IMR-90 (cell line): ENCODE measurements at regions not wholly inside any gene's neighbourhood (a gene's known extent, or its start where the extent isn't known, plus 50 kb on each side); places are given as distances from the start of the nearest gene placed in this dataset.

ENCODE experiments used
- ATAC-seq: fragments of 200-7000 bp; cut with Tn5 transposase; 2 replicates; pipeline ENCODE4 v1.9.1; 2020; ENCODE audit warnings: low read depth, mild to moderate bottlenecking, moderate library complexity
- BruUV-seq: library from RNA; stranded (reverse); fragments of 400-500 nt; replicated peaks from 2 replicates; lab custom pipeline; 2021; lab: Mats Ljungman, UMichigan
- CTCF ChIA-PET: fragments of 300-600 bp; formaldehyde crosslinking; extraction: SDS; loops from one replicate; lab custom pipeline; 2021; ENCODE audit warnings: antibody characterized with exemption; lab: Yijun Ruan, JAX
- POLR2A ChIA-PET: fragments of 300-600 bp; sonication (Branson Sonifier 250); formaldehyde crosslinking; loops from one replicate; lab custom pipeline; 2022; ENCODE audit warnings: antibody characterized with exemption; ENCODE audit not compliant: unreplicated experiment; lab: Charles Lee
- DNase-seq: peaks from one replicate; pipeline ENCODE4 v3.0.0; 2013
- H2AFZ ChIP-seq: replicated peaks from 2 replicates; pipeline ENCODE3; 2013; ENCODE audit warnings: low read length, mild to moderate bottlenecking; ENCODE audit not compliant: poor library complexity
- H2AK5ac ChIP-seq: 2 replicates; pipeline ENCODE4 v1.6.1; 2013; ENCODE audit warnings: low read depth, low read length, inconsistent platforms
- H2AK9ac ChIP-seq: replicated peaks from 2 replicates; pipeline ENCODE3; 2013; ENCODE audit warnings: mild to moderate bottlenecking, low read depth, low read length, moderate library complexity; ENCODE audit not compliant: poor library complexity
- H2BK120ac ChIP-seq: 2 replicates; pipeline ENCODE4 v1.6.1; 2013; ENCODE audit warnings: low read depth, low read length, inconsistent platforms
- H2BK15ac ChIP-seq: 3 replicates; pipeline ENCODE4 v1.6.1; 2013; ENCODE audit warnings: low read depth, low read length, inconsistent platforms
- H2BK20ac ChIP-seq: 2 replicates; pipeline ENCODE4 v1.6.1; 2013; ENCODE audit warnings: low read depth, mild to moderate bottlenecking, inconsistent platforms, low read length, moderate library complexity
- H2BK5ac ChIP-seq: 2 replicates; pipeline ENCODE4 v1.6.1; 2013; ENCODE audit warnings: mild to moderate bottlenecking, low read depth, low read length, inconsistent platforms; ENCODE audit not compliant: poor library complexity, severe bottlenecking
- H3K14ac ChIP-seq: replicated peaks from 2 replicates; pipeline ENCODE4 v1.6.1; 2013; ENCODE audit warnings: low read depth, low read length, inconsistent platforms
- H3K18ac ChIP-seq: 2 replicates; pipeline ENCODE4 v1.6.1; 2013; ENCODE audit warnings: low read depth, low read length, control low read depth
- H3K23ac ChIP-seq: 2 replicates; pipeline ENCODE4 v1.6.1; 2013; ENCODE audit warnings: low read depth, low read length, inconsistent platforms
- H3K27ac ChIP-seq: 2 replicates; pipeline ENCODE4 v1.5.1; 2013; ENCODE audit warnings: mild to moderate bottlenecking, control low read depth, low read length; ENCODE audit not compliant: insufficient read depth
- H3K27me3 ChIP-seq: 2 replicates; pipeline ENCODE4 v1.6.1; 2013; ENCODE audit warnings: low read length; ENCODE audit not compliant: control insufficient read depth, insufficient read depth
- H3K36me3 ChIP-seq: 2 replicates; pipeline ENCODE4 v1.6.1; 2013; ENCODE audit warnings: low read length, mixed read lengths; ENCODE audit not compliant: control insufficient read depth, insufficient read depth
- H3K4ac ChIP-seq: 2 replicates; pipeline ENCODE4 v1.6.1; 2013; ENCODE audit warnings: low read depth, low read length, inconsistent platforms
- H3K4me1 ChIP-seq: 2 replicates; pipeline ENCODE4 v1.6.1; 2013; ENCODE audit warnings: low read length, mixed read lengths; ENCODE audit not compliant: control insufficient read depth, insufficient read depth
- H3K4me2 ChIP-seq: 2 replicates; pipeline ENCODE4 v1.6.1; 2013; ENCODE audit warnings: low read depth, mild to moderate bottlenecking, control low read depth, low read length, moderate library complexity
- H3K4me3 ChIP-seq: 2 replicates; pipeline ENCODE4 v1.5.1; 2013; ENCODE audit warnings: low read depth, mild to moderate bottlenecking, control low read depth, low read length, moderate library complexity; ENCODE audit not compliant: insufficient read depth
- H3K56ac ChIP-seq: 2 replicates; pipeline ENCODE4 v1.6.1; 2013; ENCODE audit warnings: low read length, inconsistent platforms; ENCODE audit not compliant: insufficient read depth; ENCODE audit errors: extremely low read depth
- H3K79me1 ChIP-seq, 2 experiments: 2 replicates each; pipeline ENCODE4 v1.6.1; 2013; ENCODE audit warnings: low read length in 2 of 2, inconsistent platforms in 1 of 2, low read depth in 1 of 2
- H3K9ac ChIP-seq: 2 replicates; pipeline ENCODE4 v1.6.1; 2013; ENCODE audit warnings: low read depth, low read length, control low read depth
- H3K9me1 ChIP-seq: 2 replicates; pipeline ENCODE4 v1.6.1; 2013; ENCODE audit warnings: low read length, inconsistent platforms; ENCODE audit not compliant: insufficient read depth
- H3K9me3 ChIP-seq: 2 replicates; pipeline ENCODE4 v1.6.1; 2013; ENCODE audit warnings: low read length; ENCODE audit not compliant: control insufficient read depth, insufficient read depth
- H4K20me1 ChIP-seq: 2 replicates; pipeline ENCODE4 v1.6.1; 2013; ENCODE audit warnings: low read length, inconsistent platforms; ENCODE audit not compliant: insufficient read depth
- H4K5ac ChIP-seq: 2 replicates; pipeline ENCODE4 v1.6.1; 2013; ENCODE audit warnings: mild to moderate bottlenecking, low read depth, low read length, control low read depth
- H4K8ac ChIP-seq, 2 experiments: 2 replicates each; pipeline ENCODE4 v1.6.1; 2013; ENCODE audit warnings: low read depth in 2 of 2, low read length in 2 of 2, control low read depth in 1 of 2, inconsistent platforms in 1 of 2
- H4K91ac ChIP-seq: 2 replicates; pipeline ENCODE4 v1.6.1; 2013; ENCODE audit warnings: low read depth, low read length, inconsistent platforms; ENCODE audit not compliant: insufficient read depth
- CEBPB ChIP-seq: IDR thresholded peaks from 2 replicates; pipeline ENCODE4 v1.6.1; 2012; ENCODE audit warnings: low read depth, low read length, improper control_type of control experiment
- CTCF ChIP-seq: conservative IDR thresholded peaks from 2 replicates; pipeline ENCODE4 v1.5.1; 2012; ENCODE audit warnings: mild to moderate bottlenecking, low read depth, low read length, improper control_type of control experiment
- WGBS, 2 experiments: methylation state at CpG; one replicate each; pipeline versions ENCODE4 v1.1.5 to v1.1.7; 2013; ENCODE audit warnings: missing lambda C conversion rate in 2 of 2; ENCODE audit not compliant: insufficient read length in 1 of 2; ENCODE audit errors: extremely low coverage in 2 of 2; 5-methylcytosine and 5-hydroxymethylcytosine counted together
- dilution Hi-C: fragments of 300-500 bp; cut with HindIII; formaldehyde crosslinking; loops from one replicate; pipeline ENCODE4 v1.14.3; 2018; ENCODE audit warnings: low sequenced_read_pairs; ENCODE audit not compliant: unreplicated experiment
- in situ Hi-C: fragments of 300-500 bp; cut with MboI; formaldehyde crosslinking; loops from 3 replicates; pipeline ENCODE4 v1.14.3; 2019; ENCODE audit warnings: low sequenced_read_pairs, inconsistent platforms, mixed read lengths
- intact Hi-C: fragments of 100-400 bp; cut with micrococcal nuclease; formaldehyde crosslinking; loops from 2 replicates; pipeline ENCODE4 v1.10.0; 2022

GRCh38 chr21:35525443-35525842 lies 476.3 kb upstream of the RUNX1 start:
- H3K4ac ChIP-seq = peak overlapping the region; percentile 46; the same call in 1 of the 2 replicates
- POLR2A ChIA-PET = no interaction called here

More at GRCh38 chr21:35525443-35525842, 476.3 kb upstream of the RUNX1 start:
- H3K79me1 ChIP-seq = no peaks in the 10 kb centered on the region
- H2AFZ ChIP-seq = no peak overlapping the region
- no peak overlapping the region for H3K27ac ChIP-seq
- H2BK15ac ChIP-seq = 0 out of 3 replicates have a peak overlapping the region, but pooled peaks have one; percentile 39
- no peak overlapping the region for H2BK5ac ChIP-seq
- H4K8ac ChIP-seq = 0 out of 4 replicates have a peak overlapping the region, but pooled peaks of 1 of the 2 experiments have one; percentile 31
- H4K91ac ChIP-seq = no peak overlapping the region
- H3K14ac ChIP-seq = peak overlapping the region; percentile 38
- no peaks in the 10 kb centered on the region for H3K36me3 ChIP-seq
- dilution Hi-C loops (no loop called here), in situ Hi-C loops (no loop called here), intact Hi-C loops (no loop called here)
- H3K9ac ChIP-seq = no peak overlapping the region
- no peak overlapping the region for H3K4me3 ChIP-seq
- ATAC-seq (no peak), DNase-seq (peak; percentile 54)
- H2BK120ac ChIP-seq = peak overlapping the region; percentile 71; the same call in 1 of the 2 replicates
- H2AK9ac ChIP-seq = no peak overlapping the region
- no peaks in the 10 kb centered on the region for H4K20me1 ChIP-seq
- H3K4me2 ChIP-seq = no peak overlapping the region
- TF ChIP-seq CTCF (no peak), CEBPB (peak; percentile 69; the same call in 1 of the 2 replicates)
- no TSS peak for BruUV-seq
- H2AK5ac ChIP-seq = no peak overlapping the region
- peak overlapping the region; percentile 41; the same call in 1 of the 2 replicates for H2BK20ac ChIP-seq
- no peak overlapping the region for H3K18ac ChIP-seq
- peak overlapping the region; percentile 10; the same call in 1 of the 2 replicates for H3K23ac ChIP-seq
- no peak overlapping the region; the same call in 1 of the 2 replicates for H3K56ac ChIP-seq
- no CpG with 5 or more reads among the region's 2 CpGs for WGBS, 2 experiments
- H3K9me3 ChIP-seq = no peaks in the 10 kb centered on the region
- CTCF ChIA-PET = interaction anchor here (0.6 kb wide), 1 partner anchor 324 kb away, joined by 4 read pairs; no protein-coding TSS in a partner anchor
- no peaks in the 10 kb centered on the region for H3K27me3 ChIP-seq
- H3K9me1 ChIP-seq = peaks cover 16% of the 10 kb centered on the region
- no peak overlapping the region for H4K5ac ChIP-seq
- peaks cover 9% of the 10 kb centered on the region for H3K4me1 ChIP-seq
